Naive thymus-derived CD8-positive, alpha-beta T cell (primary cell): ENCODE measurements at regions not wholly inside any gene's neighbourhood (a gene's known extent, or its start where the extent isn't known, plus 50 kb on each side); places are given as distances from the start of the nearest gene placed in this dataset. TPM values are rescaled to one million over a fixed set of nuclear protein-coding genes. Genes with fewer than 3 reads are reported as not detected.

Experiments used
- microRNA-seq: library from miRNA; unstranded; fragments of <30 nt; microRNA quantifications from one replicate; pipeline ENCODE4 v1.2.0, GENCODE V29; 2022; ENCODE audit warnings: borderline microRNAs expressed

Small RNA genes in the stretch of these regions (microRNA-seq; reads per million reads assigned to microRNA genes)
- not detected for gene MIR548AI
